ENCODE measurements at regions not wholly inside any gene's neighbourhood (a gene's known extent, or its start where the extent isn't known, plus 50 kb on each side); places are given as distances from the start of the nearest gene placed in this dataset.

DNA sequence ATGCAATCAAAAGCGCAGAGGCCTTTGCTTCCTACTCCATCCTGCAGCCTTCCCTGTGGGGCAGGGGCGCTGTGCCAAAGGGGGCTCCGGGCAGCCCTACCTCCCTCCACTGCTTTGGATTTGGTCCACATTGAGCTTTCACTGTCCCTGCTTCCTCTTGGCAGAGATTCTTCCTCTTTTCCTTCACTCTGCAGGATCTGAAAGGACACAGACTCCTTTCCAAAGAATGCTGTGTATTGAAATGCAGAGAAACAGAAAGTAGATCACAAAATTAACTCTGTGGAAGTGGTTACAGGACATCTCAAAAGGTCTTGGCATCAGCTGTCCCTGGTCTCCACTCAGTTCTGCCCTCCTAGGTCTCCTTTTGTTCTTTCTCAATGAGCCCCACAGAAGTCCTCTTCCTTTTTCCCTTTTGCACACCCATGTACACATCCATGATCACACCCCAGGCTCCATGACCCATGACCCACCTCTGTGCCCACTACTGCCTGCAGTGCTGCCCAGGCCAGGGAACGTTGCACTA, 64.1 kb downstream of the CCR1 start:
- ATAC-seq (no peak), DNase-seq (ENCODE audit: low spot score) (no peak), FAIRE-seq (no peak)
- no peak overlapping the region for H3K4me3 ChIP-seq (replicated peaks in 1 of 3; ENCODE audit: insufficient read depth in 1 of 3, low read depth in 2 of 3, low read length in 3 of 3)
- H2AFZ ChIP-seq (ENCODE audit: low read length): no peak overlapping the region
- WGBS (ENCODE audit: low lambda C conversion rate): 23% methylated on average over 4 of the region's 4 CpGs
- TF ChIP-seq ZNF230 (CRISPR knock-in tag; IDR thresholded peaks at IDR 0.05) (no peak), SRSF1 (optimal IDR thresholded peaks at IDR 0.05; ENCODE audit: low read depth, low read length) (no peak), MTA1 (CRISPR knock-in tag; IDR thresholded peaks at IDR 0.05; ENCODE audit: borderline replicate concordance) (no peak), ZNF549 (CRISPR knock-in tag; IDR thresholded peaks at IDR 0.05) (no peak), EP300 (IDR thresholded peaks at IDR 0.05; ENCODE audit: low read depth in 2 of 2, low read length in 2 of 2) (no peak), EP300 (CRISPR knock-in tag; IDR thresholded peaks at IDR 0.05; ENCODE audit: borderline replicate concordance) (no peak), DNMT3B (CRISPR knock-in tag; conservative IDR thresholded peaks at IDR 0.05) (no peak), MBD4 (IDR thresholded peaks at IDR 0.05; ENCODE audit: borderline replicate concordance, low read length) (no peak)
- TF ChIP-seq, protein P1, sequence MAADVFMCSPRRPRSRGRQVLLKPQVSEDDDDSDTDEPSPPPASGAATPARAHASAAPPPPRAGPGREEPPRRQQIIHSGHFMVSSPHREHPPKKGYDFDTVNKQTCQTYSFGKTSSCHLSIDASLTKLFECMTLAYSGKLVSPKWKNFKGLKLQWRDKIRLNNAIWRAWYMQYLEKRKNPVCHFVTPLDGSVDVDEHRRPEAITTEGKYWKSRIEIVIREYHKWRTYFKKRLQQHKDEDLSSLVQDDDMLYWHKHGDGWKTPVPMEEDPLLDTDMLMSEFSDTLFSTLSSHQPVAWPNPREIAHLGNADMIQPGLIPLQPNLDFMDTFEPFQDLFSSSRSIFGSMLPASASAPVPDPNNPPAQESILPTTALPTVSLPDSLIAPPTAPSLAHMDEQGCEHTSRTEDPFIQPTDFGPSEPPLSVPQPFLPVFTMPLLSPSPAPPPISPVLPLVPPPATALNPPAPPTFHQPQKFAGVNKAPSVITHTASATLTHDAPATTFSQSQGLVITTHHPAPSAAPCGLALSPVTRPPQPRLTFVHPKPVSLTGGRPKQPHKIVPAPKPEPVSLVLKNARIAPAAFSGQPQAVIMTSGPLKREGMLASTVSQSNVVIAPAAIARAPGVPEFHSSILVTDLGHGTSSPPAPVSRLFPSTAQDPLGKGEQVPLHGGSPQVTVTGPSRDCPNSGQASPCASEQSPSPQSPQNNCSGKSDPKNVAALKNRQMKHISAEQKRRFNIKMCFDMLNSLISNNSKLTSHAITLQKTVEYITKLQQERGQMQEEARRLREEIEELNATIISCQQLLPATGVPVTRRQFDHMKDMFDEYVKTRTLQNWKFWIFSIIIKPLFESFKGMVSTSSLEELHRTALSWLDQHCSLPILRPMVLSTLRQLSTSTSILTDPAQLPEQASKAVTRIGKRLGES (CRISPR knock-in tag; IDR thresholded peaks at IDR 0.05; ENCODE audit: borderline replicate concordance): no peak
- H3K4me1 ChIP-seq (ENCODE audit: insufficient read depth, low read length): no peaks in the 10 kb centered on the region
- H3K36me3 ChIP-seq (replicated peaks in 1 of 2; ENCODE audit: control insufficient read depth in 1 of 2, insufficient read depth in 2 of 2, low read length in 2 of 2): no peaks in the 10 kb centered on the region
- peaks cover 0 to 9% of the 10 kb centered on the region in 2 experiments; a peak in 3 of 5 replicates for H3K27me3 ChIP-seq (ENCODE audit: control insufficient read depth in 1 of 2, insufficient read depth in 2 of 2, low read length in 2 of 2)
- H3K4me2 ChIP-seq (ENCODE audit: low read depth, low read length): no peak overlapping the region
- no peaks in the 10 kb centered on the region for H3K79me2 ChIP-seq (ENCODE audit: insufficient read depth, low read length)
- intact Hi-C loops (cut with micrococcal nuclease; ENCODE audit: unreplicated experiment): no loop called here
- in situ Hi-C loops (cut with HindIII; ENCODE audit: extremely low pct_ligation_motif_present, low pct_unique_long_range_greater_than_20kb): no loop called here
- no peak overlapping the region for H3K9ac ChIP-seq (ENCODE audit: insufficient read depth, low read depth, low read length)
- H3K9me3 ChIP-seq (ENCODE audit: low read length): no peaks in the 10 kb centered on the region
- H3K27ac ChIP-seq (ENCODE audit: extremely low read length, insufficient read depth, low read length): no peak overlapping the region
- ChIA-PET POLR2A (no interaction called here), CTCF (ENCODE audit: low intra/inter-chr PET ratio, low total read pairs) (no interaction called here)
- no TSS peak for BruUV-seq (replicated peaks)
- H4K20me1 ChIP-seq (ENCODE audit: insufficient read depth, low read length): no peaks in the 10 kb centered on the region

All from HepG2 (cell line).